ENCODE measurements at regions not wholly inside any gene's neighbourhood (a gene's known extent, or its start where the extent isn't known, plus 50 kb on each side); places are given as distances from the start of the nearest gene placed in this dataset.

DNA sequence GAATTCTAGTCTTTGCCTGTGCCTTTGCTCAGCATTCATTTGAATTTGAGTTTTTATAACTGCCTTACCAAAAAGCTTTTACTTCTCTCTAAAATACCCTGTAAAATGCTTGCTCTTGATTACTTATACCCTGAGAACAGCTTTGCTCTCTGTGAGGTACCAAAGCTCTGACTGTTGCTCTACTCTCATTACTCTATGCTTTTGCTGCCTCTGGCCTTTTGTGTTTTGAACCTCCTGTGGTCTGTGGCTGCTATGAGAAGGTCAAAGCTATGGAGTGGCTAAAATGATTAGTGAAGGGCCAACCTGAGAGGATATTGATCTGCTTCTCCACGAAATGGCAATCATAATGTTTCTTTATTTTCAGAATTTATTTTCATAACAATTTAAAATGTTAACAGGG lies 375.6 kb upstream of the IMPG1 start:
- TF ChIP-seq, protein P1, sequence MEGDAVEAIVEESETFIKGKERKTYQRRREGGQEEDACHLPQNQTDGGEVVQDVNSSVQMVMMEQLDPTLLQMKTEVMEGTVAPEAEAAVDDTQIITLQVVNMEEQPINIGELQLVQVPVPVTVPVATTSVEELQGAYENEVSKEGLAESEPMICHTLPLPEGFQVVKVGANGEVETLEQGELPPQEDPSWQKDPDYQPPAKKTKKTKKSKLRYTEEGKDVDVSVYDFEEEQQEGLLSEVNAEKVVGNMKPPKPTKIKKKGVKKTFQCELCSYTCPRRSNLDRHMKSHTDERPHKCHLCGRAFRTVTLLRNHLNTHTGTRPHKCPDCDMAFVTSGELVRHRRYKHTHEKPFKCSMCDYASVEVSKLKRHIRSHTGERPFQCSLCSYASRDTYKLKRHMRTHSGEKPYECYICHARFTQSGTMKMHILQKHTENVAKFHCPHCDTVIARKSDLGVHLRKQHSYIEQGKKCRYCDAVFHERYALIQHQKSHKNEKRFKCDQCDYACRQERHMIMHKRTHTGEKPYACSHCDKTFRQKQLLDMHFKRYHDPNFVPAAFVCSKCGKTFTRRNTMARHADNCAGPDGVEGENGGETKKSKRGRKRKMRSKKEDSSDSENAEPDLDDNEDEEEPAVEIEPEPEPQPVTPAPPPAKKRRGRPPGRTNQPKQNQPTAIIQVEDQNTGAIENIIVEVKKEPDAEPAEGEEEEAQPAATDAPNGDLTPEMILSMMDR (IDR thresholded peaks at IDR 0.05; ENCODE audit: borderline replicate concordance), result no peak
- no peak overlapping the region for H3K4me3 ChIP-seq
- no peak for DNase-seq
- no peaks in the 10 kb centered on the region for H3K36me3 ChIP-seq
- no peak overlapping the region for H3K27ac ChIP-seq (replicated peaks)
- intact Hi-C loops (cut with micrococcal nuclease), result no loop called here
- peaks cover 28% of the 10 kb centered on the region for H3K9me3 ChIP-seq (replicated peaks)
- no peaks in the 10 kb centered on the region for H3K4me1 ChIP-seq
- H3K27me3 ChIP-seq (ENCODE audit: low read depth), result no peaks in the 10 kb centered on the region

DNA sequence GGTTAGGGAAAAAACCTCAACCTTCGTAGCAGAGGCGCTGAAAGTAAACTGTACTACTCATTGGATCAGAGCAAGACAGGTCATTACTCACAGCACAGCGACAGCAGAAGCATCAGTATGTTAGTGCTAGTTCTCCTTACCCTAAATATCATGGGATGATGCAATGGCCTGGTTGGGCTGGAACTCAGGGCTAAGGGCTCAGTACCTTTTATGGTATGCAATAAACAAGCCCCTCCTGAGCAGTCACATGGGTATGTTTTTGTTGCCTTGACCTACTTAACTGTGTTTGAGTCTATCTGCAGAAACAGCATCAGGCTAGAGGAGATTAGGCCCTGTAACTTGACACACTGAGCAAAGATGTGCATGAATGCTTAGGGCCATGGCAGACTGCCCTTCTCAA lies 369.4 kb upstream of the IMPG1 start:
- Histone ChIP-seq H3K9me3 (replicated peaks) (peaks cover 18% of the 10 kb centered on the region), H3K4me1 (no peaks in the 10 kb centered on the region), H3K4me3 (no peak overlapping the region), H3K36me3 (no peaks in the 10 kb centered on the region), H3K27ac (replicated peaks) (no peak overlapping the region), H3K27me3 (ENCODE audit: low read depth) (no peaks in the 10 kb centered on the region)
- intact Hi-C loops (cut with micrococcal nuclease), result no loop called here
- no peak for DNase-seq
- TF ChIP-seq, protein P1 (IDR thresholded peaks at IDR 0.05; ENCODE audit: borderline replicate concordance), result no peak

DNA sequence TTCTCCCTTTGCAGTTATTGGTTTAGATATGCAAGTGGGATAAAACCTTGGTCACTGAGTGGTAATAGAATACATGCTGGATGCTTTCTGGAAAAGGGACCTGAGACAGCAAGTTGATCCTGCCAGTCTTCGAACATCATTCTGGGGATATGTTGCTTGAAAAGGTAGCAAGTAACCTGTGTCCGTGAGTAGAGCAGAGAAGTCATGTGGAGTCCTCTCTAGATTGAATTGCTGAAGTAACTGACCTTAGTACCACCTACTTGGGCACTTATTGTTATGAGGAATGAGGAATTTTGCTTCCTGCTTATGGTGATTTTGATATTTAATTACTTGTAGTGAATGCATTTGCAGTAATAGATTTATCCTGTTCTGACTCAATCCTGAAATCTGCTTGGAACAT lies 367.3 kb upstream of the IMPG1 start:
- DNase-seq, result no peak
- no peaks in the 10 kb centered on the region for H3K4me1 ChIP-seq
- no peaks in the 10 kb centered on the region for H3K27me3 ChIP-seq (ENCODE audit: low read depth)
- TF ChIP-seq, protein P1 (IDR thresholded peaks at IDR 0.05; ENCODE audit: borderline replicate concordance), result no peak
- peaks cover 6% of the 10 kb centered on the region for H3K9me3 ChIP-seq (replicated peaks)
- H3K36me3 ChIP-seq, result no peaks in the 10 kb centered on the region
- H3K4me3 ChIP-seq, result no peak overlapping the region
- intact Hi-C loops (cut with micrococcal nuclease), result no loop called here
- no peak overlapping the region for H3K27ac ChIP-seq (replicated peaks)

DNA sequence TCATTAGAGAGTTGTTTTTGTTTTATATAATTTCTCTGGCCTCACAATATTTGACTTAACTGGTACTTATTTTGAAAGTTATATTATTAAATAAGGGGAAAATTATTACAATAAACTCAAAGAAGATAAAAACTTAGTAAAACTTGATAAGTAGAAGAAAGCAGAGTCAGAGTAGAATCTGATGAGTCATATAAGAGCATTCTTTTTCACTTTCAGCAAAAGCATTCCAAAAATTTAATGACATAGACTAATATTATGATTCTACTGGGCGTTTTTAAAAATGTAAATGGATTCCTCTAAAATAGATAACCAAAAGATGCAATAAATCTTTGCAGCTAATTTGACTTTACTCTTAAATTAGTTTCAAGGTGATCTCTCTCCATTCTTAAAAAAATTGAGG lies 366.3 kb upstream of the IMPG1 start:
- Histone ChIP-seq H3K4me3 (no peak overlapping the region), H3K27ac (replicated peaks) (no peak overlapping the region), H3K27me3 (ENCODE audit: low read depth) (no peaks in the 10 kb centered on the region), H3K4me1 (no peaks in the 10 kb centered on the region), H3K9me3 (replicated peaks) (no peaks in the 10 kb centered on the region), H3K36me3 (no peaks in the 10 kb centered on the region)
- no peak for DNase-seq
- TF ChIP-seq, protein P1 (IDR thresholded peaks at IDR 0.05; ENCODE audit: borderline replicate concordance), result no peak
- intact Hi-C loops (cut with micrococcal nuclease), result no loop called here

DNA sequence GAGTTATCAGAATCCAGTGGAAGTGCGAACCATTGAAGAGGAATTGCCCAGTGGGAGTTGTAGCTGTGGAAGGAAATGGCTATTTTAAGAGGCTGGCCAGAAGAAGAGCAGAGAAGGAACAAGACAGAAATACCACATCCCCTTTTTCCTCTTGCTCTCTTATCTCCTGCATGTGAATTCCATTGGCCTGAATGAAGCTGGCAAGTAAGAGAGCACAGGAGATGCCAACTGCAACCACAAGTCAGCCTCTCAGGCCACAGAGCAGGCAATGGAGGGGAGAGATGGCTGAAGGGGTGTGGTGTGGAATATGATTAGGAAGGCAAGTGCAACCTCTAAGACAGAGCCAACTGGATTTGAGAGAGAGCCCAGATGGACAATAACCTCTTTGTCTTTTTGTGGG lies 362.7 kb upstream of the IMPG1 start:
- no peak overlapping the region for H3K27ac ChIP-seq (replicated peaks)
- H3K36me3 ChIP-seq, result no peaks in the 10 kb centered on the region
- TF ChIP-seq, protein P1 (IDR thresholded peaks at IDR 0.05; ENCODE audit: borderline replicate concordance), result no peak
- H3K9me3 ChIP-seq (replicated peaks), result no peaks in the 10 kb centered on the region
- H3K4me3 ChIP-seq, result no peak overlapping the region
- H3K4me1 ChIP-seq, result no peaks in the 10 kb centered on the region
- DNase-seq, result no peak
- intact Hi-C loops (cut with micrococcal nuclease), result no loop called here
- no peaks in the 10 kb centered on the region for H3K27me3 ChIP-seq (ENCODE audit: low read depth)
